DMS153 treated with DMSO at 0.1 percent for 48 hours (cell line): ENCODE measurements at regions not wholly inside any gene's neighbourhood (a gene's known extent, or its start where the extent isn't known, plus 50 kb on each side); places are given as distances from the start of the nearest gene placed in this dataset.
A peak's percentile ranks its signal among the peaks of the same experiment; 100 is the strongest.

Source experiments
- DNase-seq: peaks from one replicate; lab custom pipeline; 2025; ENCODE audit not compliant: unreplicated experiment; lab: John Stamatoyannopoulos, UW

DNA sequence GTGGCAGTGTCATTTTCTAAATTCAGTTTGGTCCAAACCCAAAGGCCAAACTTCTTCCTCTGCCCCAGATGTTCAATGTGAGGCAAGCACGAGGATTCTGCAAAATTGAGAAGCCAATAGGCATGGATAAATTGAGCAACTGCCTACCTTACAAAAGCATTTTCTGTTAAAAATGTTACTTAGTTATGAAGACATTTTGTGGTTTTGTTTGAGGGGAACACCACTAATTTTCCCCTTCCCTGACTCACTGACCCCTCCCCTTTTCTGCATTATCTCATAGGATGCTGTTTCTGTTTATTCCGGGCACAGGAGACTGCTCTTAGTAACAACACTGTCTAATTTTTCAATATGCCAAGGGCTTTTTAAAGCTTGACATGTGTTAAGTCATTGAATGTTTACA lies 462.8 kb downstream of the INSC start:
- DNase-seq: no peak

DNA sequence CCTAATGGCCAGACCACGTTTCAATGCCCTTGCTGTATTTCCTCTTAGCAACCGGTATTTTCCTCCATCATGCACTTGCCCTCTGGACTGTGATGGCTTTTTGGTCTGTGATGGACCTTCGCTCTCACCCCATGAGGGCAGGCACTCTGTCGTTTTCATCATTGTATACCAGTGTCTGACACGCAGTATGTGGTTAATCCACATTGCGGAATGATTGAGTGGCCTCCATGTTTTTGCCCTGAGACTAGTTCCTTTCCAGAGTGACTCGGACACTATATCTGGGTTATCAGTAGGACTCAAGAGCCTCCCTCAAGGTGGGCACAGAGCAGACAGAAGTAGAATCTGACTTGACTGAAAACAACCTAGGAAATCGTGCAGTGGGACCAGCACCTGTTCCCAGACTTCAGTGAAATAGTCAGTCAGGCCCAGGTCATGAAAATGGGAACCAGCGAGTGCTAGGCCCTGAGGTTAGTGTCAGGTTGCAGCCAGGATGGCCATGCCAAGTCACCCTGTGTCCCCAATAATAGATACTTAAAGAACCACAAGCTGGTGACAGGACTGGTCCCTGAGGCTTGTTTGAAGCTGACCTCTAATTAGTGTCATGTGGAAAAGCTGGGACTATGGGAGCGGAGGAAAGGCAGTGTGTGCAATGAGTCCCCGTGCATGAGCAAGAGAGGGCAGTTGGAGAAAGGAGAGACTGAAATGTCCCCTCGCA lies 464.7 kb downstream of the INSC start:
- no peak for DNase-seq

DNA sequence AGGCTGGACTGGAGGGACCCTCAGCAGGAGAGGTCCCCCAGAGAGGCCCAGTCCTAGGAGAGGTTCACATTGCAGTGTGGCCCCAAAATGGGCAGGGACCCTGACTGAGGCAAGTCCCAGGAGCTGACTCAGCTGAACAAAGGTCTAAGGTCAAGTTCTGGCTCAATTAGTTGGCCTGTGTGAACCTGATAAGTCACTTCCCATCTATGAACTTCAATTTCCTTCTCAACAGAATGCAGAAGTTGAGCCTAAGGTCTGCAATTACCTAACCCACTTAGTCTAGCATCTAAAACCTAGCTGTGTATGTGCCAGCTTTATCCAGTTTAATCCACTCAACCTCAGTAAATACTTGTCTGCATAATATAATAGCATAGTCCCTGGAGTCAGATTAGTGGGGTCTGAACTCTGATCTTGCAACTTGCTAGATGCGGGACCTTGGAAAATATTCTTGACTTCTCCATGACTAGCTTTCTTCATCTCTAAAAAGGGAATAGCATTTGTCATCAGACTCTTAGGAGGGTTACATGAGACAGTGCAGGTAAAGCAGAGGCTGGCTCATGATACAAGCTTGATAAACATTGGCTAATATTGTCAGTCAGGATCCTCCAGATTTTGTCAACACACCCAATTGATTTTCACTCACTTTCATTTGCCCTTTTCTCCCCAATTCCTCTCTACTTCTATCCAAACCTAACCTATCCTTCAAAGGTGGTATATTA lies 465.5 kb downstream of the INSC start:
- DNase-seq: no peak

DNA sequence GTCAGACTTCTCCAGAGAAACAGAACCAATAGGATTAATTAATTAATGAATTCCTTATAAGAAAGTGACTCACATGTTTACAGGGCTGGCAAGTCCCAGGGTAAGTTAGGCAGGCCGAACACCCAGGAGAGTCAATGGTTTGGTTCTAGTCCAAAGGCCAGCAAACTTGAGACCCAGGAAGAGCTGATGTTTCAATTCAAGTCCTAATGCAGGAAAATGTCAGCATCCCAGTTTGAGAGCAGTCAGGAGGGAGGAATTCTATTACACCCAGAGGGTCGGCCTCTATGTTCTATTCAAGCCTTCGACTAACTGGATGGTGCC lies 466.0 kb downstream of the INSC start:
- no peak for DNase-seq

GRCh38 chr11:15584158-15584557 lies 469.4 kb downstream of the INSC start:
- no peak for DNase-seq

DNA sequence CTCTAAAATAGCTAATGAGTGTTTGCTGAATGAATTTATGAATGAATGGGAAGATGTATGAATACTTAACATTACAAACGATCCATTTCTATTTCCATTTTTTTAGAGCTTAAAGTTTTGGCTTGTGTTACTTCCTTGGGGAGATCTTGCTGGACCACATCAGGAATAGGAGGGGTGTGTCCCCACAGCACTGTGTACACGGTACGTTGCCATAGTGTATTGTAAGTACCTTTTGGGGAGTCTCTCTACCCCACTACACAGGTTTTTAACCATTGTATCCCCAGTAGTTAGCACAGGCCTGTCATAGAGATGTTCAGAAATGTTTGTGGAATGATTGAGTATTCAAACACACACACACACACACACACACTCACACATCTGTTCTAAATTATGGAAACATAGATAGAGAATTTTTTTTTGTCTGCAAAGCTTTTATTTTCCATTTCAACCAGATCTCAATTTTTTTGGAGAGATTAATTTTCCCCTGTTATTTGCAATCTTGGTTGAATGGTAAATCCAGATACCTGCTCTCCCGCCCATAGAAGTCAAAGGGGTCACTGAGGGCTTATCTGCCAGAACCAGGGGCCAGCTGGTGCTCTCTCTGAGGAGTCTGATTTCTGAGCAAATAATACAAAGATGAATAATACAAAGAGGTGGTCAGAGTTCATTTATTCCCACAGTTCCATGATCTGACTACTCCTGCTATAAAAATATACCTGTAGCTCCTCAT lies 471.0 kb downstream of the INSC start:
- no peak for DNase-seq

- DNase-seq: no peak
Observed at GRCh38 chr11:15586741-15587473, 472.2 kb downstream of the INSC start.

DNA sequence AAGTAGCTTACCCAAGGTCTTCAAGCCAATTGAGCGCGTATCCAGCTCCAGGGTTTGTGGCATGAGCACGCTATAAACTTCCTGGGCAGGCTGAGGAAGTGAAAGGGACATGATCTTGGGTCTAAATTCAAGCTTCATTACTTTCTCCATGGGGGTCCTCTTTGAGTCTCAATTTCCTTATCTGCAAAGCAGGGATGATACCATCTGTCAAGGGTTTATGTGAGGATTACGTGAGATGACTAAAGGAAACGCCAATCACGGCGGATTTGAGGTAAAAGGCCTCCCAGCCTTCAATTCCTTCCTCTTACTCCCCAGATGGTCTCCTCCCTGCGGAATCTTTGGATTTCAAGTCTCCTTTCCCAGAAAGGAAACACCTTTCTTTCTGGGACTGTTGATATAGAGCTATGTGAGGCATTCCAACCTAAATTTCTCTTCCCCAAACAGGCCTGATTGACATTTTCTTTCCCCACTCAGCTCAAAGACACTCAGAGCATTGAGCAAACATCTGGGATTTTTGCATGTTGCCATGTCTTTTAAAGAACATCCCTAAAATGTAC lies 474.4 kb downstream of the INSC start:
- DNase-seq: no peak

- no peak for DNase-seq
Observed at GRCh38 chr11:15590132-15590531, 475.4 kb downstream of the INSC start.

DNA sequence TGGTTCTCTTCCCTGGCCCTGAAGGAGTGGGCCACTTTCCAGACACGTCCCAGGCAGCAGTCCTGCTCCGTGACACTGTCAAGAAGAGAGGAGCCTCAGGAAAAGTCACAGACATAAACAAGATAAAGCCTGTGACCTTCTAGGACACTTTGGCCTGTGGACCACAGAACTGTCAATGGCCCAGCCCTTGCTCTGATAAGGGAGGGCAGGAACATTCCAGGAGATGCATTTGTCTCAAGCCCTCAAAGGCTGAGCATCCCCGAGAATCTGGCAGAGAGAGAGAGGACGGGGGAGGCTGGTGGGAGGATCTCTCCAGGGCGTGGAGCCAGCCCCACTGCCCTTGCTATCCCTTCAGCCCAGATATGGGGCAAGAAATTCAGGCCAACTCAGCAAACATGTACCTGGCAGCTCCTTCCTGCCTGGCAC lies 476.4 kb downstream of the INSC start:
- no peak for DNase-seq

DNA sequence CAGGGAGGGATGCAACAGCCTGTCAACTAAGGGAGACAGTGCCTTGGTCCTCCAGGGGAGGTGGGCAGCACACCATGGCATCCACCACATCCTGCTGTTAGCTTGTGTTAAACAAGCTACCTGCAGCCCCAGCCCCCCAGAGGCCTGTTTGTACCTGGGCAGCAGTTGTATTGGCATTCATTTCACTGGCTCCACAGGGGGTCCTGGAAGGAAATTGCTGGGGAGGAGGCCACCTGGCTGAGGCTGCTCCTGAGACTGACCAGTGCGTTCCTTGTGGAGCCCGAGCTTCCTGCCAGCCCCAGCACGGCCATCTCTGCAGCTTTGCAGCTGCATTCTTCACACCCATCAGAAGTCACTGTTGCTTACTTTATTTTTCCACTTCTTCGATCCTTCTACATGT lies 479.9 kb downstream of the INSC start:
- DNase-seq: no peak

GRCh38 chr11:15599376-15599775 lies 484.7 kb downstream of the INSC start:
- no peak for DNase-seq

DNA sequence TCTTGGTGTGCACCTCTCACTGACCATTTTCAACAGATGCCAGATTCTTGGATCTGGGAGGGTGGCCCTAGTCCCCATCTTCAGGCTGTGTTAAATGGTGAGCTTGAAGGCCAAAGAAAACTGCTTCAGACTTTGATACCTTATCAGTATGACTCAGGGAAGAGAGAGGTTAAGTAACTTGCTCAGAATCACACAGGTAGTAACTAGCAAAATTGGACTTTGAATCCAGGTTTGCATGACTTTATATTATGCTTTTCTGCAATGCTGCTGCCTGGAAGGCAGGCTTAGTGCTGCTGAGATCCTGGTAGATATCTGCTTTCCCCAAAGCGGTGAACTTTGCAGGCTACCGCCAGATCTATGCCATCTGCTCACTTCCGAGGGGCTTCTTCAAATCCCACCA lies 487.3 kb downstream of the INSC start:
- no peak for DNase-seq

- peak; percentile 15 for DNase-seq
Observed at GRCh38 chr11:15602785-15603567, 488.3 kb downstream of the INSC start.

GRCh38 chr11:15605094-15605493 lies 490.4 kb downstream of the INSC start:
- DNase-seq: no peak

- DNase-seq: no peak
Observed at GRCh38 chr11:15607361-15608036, 492.8 kb downstream of the INSC start.

DNA sequence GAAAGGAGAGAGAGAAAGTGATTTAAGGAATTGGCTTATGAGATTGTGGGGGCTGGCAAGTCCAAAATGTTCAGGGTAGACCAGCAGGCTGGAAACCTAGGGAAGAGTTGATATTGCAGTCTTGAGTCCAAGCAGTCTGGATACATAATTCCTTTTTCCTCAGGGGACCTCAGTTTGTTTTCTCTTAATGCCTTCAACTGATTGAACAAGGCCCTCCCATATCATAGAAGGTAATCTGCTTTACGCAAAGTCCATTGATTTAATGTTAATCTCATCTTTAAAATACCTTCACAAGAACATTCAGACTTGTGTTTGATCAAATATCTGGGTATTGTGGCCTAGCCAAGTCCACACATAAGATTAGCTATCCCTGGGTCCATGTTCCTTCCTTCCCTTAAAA lies 494.7 kb downstream of the INSC start:
- DNase-seq: no peak

DNA sequence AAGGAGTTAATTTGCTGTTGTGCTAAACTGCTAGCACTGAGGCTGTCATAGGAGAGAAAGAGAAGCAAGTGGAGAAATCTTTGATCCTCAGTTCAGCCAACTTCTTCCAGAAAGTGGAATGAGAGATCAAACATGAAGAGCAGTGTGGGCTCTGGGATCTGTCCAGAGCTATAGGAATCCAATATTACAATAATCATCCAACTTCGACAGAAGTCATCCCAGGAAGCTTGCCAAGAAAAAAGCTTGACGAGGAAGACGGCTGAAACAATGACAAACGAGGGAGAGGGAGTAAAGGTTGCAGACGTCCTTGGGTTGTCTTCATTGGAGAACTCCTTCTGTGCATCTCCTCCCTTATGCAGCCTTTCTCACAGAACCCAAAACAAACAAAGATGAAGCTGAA lies 496.2 kb downstream of the INSC start:
- DNase-seq: no peak

DNA sequence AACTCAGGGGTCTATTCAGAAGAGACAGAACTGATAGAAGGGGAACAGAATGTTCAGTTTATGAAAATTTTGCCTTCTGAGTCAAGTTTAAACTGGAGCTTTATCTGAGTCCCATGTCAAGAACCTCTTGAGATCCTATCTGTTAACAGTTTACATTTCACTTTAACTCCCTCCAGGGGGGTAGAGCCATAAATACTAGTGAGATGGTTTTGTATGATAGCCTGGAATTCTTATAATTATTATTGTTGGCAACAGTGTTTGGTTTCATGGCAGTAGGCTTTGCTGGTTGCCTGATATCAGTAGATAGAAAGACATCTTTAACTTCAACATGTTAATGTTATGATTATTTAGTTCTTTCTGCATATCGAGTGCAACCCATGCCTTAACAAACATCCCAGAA lies 498.5 kb downstream of the INSC start:
- DNase-seq: no peak

DNA sequence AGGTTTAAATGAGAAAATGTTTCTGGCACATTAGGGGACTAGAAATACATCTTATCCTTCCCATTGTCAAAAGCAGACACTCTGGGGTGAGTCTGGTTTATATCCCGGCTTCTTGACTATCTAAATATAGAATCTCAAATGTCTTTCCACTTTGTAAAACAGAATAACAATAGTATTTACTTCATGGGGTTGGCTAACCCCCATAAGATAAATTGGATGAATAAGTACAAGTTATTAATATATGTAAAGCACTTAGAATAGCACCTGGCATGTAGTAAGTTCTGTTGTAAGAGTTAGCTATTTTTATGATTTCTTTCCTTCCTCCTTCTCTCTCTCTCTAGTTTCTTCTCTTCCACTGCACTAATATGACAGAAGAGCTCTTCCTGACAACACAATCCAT lies 499.1 kb downstream of the INSC start:
- DNase-seq: no peak
